NCI-H1105 treated with DMSO at 0.1 percent for 48 hours (cell line): ENCODE measurements at regions not wholly inside any gene's neighbourhood (a gene's known extent, or its start where the extent isn't known, plus 50 kb on each side); places are given as distances from the start of the nearest gene placed in this dataset.
"Not testable (repeated sequence)": the region's sequence is repeated elsewhere in the genome, so short reads cannot be mapped to it uniquely, and the experiment has no call there.

Experiments
- DNase-seq: peaks from one replicate; lab custom pipeline; 2025; lab: John Stamatoyannopoulos, UW

DNA sequence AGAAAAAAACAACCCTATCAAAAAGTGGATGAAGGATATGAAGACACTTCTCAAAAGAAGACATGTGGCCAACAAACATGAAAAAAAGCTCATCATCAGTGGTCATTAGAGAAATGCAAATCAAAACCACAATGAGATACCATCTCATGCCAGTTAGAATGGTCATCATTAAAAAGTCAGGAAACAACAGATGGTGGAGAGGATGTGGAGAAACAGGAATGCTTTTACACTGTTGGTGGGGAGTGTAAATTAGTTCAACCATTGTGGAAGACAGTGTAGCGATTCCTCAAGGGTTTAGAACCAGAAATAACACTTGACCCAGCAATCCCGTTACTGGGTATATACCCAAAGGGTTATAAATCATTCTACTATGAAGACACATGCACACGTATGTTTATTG lies 124.0 kb upstream of the PRICKLE1 start:
- DNase-seq = not testable (repeated sequence)

DNA sequence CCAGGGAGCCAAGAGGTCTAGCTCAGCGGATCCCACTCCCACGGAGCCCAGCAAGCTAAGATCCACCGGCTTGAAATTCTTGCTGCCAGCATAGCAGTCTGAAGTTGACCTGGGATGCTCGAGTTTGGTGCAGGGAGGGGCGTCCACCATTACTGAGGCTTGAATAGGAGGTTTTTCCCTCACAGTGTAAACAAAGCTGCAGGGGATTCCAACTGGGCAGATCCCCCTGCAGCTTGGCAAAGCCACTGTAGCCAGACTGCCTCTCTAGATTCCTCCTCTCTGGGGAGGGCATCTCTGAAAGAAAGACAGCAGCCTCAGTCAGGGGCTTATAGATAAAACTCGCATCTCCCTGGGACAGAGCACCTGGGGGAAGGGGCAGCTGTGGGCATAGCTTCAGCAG lies 118.8 kb upstream of the PRICKLE1 start:
- DNase-seq = peak; percentile 22

DNA sequence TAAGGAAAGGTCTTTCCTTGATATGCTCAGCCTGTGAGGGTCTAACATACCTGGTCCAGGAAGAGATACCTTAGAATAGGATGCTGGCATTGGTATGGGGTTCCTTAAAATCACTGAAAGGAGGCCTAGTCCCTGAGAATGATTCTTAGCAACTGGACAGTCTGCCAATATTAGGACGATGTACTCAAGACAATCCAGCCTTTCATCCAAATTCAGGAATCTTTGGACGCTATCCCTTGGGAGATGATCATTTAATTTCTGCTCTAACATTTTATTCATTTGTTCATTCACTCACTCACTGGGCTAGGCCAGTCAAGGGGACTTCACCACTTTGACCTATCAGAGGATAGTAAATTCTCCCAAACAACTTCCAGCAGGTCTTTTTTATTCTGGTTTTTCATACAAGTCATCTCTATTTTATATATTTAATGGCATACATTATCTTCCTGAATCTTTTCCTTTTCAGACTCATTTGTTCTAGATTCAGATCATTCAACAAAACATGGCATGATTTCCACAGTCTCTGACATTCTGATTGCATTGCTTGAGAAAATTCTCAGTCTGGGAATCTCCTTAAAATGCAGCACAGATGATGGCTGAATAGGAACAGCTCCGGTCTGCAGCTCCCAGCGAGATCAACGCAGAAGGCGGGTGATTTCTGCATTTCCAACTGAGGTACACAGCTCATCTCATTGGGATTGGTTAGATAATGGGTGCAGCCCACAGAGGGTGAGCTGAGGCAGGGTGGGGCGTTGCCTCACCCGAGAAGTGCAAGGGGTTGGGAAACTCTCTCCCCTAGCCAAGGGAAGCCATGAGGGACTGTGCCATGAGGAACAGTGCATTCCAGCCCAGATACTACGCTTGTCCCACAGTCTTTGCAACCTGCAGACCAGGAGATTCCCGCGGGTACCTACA lies 118.0 kb upstream of the PRICKLE1 start:
- no peak for DNase-seq

DNA sequence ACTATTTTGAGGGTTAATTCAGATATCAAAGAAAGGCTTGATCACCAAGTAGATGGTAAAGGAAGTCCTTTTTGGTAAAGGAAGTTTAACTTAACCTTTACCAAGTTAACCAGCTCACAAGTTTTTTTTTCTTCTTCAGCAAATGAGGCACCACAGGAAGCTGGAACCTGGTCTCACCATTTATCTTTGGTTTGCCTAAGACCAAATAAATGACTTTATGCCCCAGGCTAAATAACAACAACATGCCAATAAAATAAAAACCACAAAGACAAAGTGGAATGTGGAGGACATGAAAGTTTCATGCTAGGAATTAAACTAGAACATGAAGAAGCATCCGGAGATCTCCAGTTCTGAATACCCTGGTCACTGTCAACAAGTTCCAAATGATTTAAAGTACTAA lies 116.8 kb upstream of the PRICKLE1 start:
- DNase-seq = no peak

DNA sequence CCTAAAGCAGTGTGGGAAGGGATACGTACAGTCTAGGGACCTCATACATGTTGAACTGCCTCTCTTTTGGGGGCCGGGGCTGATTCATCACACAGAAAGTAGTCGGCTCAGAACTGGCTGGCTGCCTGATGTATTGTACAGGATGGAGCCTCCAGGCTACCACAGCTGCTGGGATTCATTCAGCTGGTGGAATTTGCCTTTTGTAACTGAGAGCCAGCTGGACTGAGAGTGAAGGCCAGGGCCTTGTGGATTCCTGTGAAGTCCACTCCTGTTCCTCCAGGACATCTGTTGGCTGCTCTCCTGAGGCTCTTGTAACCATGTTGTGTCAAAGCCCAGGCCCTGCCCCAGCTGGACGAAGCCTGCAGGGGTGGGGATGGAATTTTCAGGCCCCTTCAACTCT lies 116.3 kb upstream of the PRICKLE1 start:
- no peak for DNase-seq

DNA sequence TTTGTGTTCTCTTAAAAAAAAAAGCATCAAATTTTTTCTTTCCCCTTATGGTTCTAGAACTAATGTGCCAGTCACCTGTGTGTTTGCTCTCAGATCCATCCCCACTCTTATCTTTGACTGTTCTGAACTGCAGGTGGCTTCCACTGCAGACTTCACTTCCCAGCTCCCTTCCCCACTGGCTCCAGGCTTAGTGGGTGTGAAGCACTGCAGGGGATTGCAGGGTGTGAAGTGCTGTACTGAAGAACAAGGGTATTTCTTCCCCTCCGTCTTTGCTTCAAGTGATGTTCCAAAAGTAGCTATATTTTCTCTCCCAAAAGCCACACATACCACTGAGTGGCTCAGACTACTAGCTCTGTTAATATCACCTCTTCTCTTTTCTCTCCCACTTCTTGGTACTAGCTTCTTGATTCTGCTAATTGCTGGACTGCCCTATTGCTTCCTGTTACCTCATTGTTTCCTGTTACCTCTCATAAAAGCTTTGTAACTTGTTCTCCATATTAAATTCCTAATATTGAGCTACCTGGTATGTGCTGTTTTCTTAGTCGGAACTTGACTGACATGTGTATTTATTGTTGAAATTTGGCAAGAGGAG lies 115.4 kb upstream of the PRICKLE1 start:
- no peak for DNase-seq

DNA sequence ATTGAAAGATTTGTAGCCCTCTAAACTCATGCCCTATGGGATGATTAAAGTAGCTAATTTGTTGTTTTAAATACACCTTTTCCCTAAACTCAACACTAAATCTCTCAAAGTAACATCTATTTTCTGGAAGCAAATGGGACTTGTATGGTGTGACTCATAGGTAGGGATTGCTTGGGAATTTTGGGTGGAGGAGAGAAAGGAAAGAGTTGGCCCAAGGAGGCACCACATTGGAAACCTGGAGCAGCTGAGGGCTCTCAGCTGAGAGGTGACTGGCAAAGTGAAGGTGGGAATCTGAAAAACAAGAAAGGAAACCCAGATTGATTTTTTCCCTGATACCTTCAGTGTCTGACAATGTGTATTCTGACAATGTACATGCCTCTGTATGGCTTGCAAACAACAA lies 114.8 kb upstream of the PRICKLE1 start:
- DNase-seq = no peak

DNA sequence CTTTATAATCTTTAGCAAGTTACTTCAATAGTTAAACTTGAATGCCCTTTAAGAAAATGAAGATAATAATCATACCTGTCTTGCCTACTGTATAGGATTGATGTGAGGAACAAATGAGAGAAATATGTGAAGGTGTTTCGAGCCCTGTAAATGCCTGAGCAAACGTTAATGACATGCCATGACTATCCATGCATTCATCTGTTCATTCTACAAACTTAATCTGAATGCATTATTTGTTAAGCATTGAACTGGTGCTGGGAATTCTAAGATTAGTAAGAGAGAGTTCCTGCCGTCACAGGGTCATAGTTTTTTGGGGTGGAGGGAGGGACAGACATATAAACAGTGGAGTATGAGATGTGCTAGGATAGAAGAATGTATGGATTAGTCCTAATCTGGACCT lies 111.5 kb upstream of the PRICKLE1 start:
- DNase-seq = no peak

DNA sequence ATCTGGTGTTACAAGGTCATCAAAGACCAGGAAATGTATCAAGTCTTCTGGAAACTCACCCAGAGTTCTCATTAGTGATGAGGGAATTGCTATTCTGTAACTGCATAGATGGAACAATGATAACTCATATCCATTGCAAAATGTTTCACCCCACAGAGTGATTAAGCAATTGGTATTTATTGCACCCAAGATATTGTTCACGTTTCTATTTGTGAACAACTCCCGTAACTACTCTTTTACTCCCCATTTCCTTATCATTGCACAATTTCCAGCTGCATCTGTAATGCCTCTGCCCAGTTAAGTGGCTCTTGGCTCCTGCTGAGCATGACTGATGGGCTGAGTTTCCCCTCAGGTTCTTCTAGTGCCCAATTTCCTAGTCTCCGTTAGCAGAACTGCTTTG lies 108.7 kb upstream of the PRICKLE1 start:
- no peak for DNase-seq

DNA sequence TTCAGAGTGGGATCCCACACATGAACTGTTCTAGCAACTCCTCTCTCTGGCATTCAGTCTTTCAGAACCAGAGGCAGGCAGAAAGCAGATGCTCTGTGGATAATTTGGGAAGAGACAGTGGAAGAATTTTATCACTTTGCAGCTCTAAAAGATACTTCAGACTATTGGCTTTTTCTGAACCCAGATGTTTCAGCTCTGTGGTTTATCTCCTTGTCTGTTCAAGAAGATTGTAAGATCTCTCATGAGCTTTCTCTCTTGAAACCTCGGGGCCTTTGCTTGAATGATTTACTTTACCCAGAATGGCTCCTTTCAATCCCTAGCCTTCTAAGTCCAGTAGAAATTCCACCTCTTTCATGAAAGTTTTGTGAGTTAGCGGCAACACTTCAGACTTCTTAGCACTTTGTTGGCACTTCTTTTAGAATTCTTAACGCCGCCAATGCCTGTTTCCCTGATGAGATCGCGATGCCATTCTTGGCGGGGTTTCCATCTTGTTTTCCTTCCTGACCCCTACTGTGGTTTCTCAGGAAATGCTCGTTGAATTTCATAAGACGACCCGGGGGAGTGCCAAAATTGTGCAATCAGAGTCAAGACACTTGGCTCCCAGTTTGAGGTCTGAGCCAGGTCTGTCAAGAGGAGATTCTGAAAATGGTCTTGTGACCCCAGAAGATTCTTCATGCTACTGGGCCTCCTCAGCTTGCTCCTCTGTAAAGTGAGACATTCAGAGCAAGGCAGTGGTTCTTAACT lies 107.0 kb upstream of the PRICKLE1 start:
- no peak for DNase-seq

DNA sequence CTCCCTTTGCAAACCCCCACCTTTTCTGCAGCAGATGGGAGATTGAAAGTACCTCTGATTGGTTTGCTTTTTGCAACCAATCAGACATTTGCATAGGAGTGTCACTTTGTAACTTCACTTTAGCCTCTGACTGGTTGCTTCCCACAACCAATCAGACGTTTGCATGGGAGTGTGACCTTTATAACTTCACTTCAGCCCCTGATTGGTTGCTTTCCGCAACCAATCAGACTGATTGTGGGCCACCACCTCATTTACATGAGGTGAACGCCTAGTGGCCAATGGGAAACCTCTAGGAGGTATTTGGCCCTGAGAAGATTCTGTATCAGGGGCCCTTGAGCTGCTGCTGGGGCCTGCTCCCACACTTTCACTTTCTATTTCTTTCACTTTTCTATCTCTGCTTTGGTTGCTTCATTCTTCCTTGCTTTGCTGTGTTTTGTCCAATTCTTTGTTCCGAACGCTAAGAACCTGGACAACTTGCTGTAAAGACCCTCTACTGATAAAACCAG lies 106.0 kb upstream of the PRICKLE1 start:
- DNase-seq = no peak

DNA sequence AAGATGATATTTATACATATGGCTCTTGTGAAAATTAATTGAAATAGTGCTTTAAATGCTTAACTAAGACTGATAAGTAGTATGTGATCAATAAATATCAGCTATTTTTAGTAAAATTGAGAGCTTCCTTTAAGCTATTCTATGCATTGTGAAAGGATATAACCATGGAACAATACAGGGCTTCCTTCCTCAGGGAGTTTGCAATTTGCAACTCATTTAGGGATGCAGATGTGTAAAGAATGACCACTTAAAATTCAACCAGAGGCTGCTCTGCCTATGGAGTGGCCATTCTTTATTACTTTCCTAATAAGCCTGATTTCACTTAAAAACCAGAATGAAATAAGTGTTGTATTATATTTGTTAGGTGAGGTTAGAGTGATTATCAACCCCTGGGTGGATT lies 103.2 kb upstream of the PRICKLE1 start:
- no peak for DNase-seq

DNA sequence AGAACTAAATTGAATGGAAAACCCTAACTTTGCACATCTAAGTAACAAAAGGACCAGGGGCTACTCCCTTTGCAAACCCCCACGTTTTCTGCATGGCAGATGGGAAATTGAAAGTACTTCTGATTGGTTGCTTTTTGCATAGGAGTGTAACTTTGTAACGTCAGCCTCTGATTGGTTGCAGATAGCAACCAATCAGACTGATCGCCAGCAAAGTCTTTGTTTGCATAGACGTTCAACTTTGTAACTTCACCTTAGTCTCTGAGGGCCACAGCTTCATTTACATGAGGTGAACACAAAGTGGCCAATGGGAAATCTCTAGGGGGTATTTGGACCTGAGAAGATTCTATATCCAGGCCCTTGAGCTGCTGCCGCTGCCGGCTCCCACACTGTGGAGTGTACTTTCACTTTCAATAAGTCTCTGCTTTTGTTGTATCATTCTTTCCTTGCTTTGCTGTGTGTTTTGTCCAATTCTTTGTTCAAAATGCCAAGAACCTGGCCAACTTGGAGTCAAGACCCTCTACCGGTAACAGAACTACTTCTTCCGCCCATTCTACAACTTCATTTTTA lies 102.5 kb upstream of the PRICKLE1 start:
- DNase-seq = no peak

DNA sequence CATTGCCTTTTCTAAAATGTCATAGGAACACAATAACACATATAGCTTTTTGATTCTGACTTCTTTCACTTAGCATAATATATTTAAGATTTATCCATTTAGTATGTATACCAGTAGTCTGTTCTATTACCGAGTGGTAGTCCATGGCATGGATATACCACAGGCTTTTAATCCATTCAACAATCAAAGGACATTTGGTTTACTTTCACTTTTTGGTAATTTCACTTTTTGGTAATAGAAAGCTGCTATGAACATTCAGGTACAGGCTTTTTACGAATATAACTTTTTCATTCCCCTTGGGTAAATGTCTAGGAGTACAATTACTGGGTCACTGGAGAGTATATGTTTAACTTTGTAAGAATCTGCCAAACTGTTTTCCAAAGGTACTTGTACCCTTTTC lies 100.7 kb upstream of the PRICKLE1 start:
- DNase-seq = no peak

DNA sequence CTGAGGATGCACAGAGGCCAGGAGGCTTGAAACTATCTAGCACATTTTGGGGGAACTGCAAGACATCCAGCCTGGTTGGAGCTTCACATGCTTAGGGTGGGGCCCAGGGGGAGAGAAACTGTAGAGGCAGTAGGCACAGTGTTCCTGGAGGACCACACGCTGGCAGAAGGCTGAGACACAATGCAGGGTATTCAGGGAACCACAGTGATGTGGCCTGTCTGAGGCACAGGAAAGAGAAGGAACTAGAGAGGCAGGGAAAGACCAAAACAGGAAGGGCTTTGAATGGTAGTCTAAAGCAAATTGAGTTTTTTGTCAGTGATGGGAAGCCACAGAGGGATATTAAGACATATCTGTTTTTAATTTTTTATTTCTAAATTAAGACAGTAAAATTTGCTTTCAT lies 100.2 kb upstream of the PRICKLE1 start:
- DNase-seq = no peak

DNA sequence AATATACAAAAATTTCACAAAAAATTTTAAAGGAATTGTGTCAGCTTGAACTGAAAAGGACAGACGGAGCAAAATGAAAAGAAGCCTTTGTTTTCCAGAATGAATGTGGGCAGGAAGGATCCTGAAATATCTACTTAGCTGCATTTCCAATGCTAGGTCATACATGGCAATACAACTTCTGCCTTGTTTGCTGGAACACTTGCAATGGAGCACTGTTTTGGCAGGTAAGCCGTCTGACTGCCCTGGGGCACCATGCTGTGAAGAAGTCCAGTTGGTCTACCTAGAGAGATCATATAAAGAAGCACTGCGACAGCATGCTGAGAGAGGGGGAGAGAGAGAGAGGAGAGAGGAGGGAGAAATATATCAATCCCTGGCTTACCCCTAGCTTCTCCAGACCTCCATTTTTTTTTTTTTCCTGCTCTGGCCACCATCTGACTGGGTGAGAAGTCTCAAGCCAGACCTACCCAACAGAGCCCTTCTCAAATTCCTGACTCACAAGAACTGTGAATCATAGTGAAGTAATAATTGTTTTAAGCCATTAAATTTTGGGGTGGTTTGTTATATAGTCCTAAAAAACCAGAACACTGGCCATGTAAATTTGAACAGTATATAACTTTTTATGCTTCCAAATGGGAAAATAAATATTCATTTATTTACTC lies 97.1 kb upstream of the PRICKLE1 start:
- no peak for DNase-seq

DNA sequence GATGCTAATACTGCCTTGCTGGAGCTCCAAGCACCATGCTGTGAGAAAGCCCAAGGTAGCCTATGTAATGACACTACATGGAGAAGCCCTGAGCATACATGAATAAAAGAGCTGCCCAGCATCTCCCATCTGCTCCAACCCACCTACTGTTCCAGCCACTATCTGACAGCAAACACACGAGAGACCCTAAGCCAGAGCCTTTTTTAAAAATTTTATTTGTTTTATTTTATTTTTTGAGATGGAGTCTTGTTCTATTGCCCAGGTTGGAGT lies 95.2 kb upstream of the PRICKLE1 start:
- DNase-seq = no peak

DNA sequence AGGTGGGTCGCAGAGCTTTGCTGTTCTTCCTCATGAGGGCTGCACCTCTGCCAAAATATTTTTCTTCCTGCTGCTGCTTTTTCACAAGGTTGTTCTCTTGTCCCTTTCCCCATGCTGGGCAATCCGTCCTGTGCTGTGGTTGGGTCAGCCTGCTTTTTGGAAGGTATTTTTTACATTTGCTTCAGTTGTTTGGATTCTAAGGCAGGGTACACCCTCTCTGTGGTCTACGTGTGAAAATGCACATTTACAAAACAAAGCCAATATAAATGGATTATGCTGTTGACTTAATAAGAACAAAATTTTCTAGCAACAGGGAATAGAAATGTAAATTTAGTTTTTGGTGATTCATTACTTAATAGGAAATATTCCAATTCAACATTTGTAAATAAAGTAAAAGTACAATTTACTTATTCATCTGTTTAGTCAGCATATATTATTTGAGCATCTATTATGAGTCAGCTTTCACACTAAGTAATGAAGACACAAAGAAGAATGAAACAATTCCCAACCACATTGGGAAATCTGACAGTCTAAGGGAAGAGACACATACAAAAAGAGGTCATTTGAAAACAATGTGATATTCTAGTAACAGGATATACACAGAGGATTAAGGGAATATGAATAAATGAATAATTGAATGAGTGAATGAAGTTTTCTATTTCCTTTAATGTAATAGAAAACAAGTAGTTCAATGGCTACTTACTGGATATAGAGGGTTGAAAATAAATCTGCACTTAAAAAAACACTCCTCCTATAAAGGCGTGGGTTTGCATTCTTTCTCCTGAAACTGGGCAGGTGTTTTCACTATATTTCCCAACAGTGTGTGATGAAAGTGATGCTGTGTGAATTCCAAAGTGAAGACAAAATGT lies 94.6 kb upstream of the PRICKLE1 start:
- no peak for DNase-seq

DNA sequence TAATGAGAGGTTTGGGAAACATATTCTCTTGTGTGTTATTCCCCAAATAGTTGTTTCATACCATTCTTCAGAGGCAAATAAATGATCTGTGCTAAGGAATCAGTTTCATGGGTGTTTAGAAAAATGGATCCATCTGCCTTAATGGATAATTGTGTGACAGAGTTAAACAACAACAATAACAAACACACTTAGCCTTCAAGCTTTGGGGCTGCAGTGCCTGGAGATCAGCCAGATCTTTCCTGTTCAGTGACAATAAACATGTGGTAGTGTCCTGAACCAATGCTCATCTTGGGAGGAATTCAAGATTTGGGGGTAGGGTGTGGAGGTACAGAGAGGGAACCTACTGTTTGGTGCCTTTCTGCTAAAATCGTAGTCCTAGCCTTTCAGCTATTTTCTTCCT lies 93.7 kb upstream of the PRICKLE1 start:
- DNase-seq = no peak

DNA sequence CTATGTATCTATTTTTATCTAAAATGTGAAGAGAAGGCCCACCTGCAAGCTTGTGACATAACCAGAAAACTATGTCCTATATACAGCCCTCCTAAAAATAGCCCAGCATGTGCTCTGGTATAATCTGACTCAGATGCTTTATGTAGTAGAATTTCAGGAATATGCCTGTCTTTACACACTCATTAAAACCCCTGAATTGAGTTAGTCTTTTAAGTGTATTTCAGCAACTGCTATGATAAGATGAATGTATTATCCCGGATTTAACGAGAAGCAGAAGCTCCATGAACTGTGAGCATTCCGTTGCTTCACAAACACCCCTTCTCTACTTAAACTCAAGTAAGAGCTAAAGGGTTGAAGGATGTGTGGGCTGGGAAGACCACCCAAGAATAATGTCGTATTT lies 89.9 kb upstream of the PRICKLE1 start:
- no peak for DNase-seq

DNA sequence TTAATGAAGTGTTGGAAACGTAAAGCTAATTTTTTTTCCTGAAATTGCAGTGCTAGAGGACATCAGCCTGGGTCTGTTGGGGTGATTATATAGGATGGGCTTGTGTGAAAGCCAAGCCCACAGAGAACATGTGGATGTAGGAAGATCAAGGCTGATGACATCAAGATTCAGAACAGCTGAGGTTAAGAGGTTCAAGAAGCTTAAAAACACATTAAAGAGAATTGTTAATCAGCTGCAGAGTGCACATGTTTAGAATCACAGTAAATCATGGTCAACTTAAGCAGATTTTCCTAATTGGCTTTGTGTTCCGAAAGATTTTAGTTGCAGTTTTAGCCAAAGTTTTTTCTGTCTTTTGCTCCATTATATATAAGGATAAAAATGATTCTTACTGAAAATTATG lies 87.9 kb upstream of the PRICKLE1 start:
- DNase-seq = no peak
